ENCODE measurements at regions not wholly inside any gene's neighbourhood (a gene's known extent, or its start where the extent isn't known, plus 50 kb on each side); places are given as distances from the start of the nearest gene placed in this dataset.

DNA sequence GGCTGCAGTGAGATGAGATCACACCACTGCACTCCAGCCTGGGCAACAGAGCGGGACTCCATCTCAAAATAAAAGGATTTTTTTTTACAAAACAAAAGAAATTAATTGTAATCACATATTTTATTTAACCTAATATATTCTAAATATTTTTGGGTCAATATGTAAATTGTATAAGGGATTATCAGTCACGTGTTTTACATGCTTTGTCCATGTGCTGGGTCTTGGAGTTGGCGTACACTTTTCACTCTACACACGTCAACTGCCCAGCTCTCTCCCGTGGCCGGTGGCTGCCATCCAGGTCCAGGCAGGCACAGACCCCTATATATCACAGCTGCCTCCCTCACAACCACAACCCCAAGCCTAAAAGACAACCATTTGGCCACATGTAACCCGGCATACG lies 68.1 kb downstream of the RBFOX3 start:
- H3K27ac ChIP-seq, result no peak overlapping the region
- H3K27me3 ChIP-seq, result peaks cover 0 to 66% of the 10 kb centered on the region in 2 donors
- H3K4me3 ChIP-seq, result no peak overlapping the region

DNA sequence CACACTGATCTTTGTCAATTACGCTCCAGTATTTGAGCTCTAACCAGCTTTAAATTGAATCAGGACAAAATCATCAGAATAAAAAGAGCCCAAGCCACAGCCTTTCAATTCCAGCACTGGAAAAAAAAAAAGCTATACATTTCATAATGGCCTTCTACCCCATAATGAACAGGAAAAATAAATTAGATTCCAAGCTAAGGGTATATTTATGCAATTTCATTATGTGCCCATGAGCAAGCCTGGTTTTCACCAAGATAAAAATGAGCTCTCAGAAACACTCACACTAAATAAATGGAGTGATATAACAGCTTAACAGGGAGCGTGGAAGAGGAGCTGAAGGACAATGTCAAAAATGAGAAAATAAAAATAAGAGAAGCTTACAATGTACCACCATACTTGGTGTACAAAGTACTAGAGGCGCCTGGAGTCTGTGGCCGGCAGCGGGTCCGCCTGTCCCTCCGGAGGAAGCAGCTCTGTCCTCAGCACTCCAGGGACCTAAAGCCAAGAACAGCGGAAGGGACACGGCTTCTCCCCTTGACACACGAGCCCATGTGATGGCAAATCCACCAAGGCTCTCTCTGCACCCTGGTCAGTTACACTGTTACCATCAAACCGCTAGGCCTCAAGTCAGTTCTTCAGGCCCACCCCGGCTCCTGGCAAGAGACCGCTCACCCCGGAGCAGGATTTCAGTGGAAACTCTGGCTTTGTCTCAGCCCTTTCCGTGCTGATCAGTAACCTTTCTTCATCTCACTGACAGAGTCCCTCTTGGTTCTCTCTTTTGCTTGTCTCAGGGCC lies 69.6 kb downstream of the RBFOX3 start:
- TF ChIP-seq, protein P1, sequence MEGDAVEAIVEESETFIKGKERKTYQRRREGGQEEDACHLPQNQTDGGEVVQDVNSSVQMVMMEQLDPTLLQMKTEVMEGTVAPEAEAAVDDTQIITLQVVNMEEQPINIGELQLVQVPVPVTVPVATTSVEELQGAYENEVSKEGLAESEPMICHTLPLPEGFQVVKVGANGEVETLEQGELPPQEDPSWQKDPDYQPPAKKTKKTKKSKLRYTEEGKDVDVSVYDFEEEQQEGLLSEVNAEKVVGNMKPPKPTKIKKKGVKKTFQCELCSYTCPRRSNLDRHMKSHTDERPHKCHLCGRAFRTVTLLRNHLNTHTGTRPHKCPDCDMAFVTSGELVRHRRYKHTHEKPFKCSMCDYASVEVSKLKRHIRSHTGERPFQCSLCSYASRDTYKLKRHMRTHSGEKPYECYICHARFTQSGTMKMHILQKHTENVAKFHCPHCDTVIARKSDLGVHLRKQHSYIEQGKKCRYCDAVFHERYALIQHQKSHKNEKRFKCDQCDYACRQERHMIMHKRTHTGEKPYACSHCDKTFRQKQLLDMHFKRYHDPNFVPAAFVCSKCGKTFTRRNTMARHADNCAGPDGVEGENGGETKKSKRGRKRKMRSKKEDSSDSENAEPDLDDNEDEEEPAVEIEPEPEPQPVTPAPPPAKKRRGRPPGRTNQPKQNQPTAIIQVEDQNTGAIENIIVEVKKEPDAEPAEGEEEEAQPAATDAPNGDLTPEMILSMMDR (IDR thresholded peaks at IDR 0.05), result no peak
- Histone ChIP-seq H3K4me3 (no peak overlapping the region), H3K4me1 (no peaks in the 10 kb centered on the region), H3K36me3 (no peaks in the 10 kb centered on the region), H3K27me3 (peaks cover 0 to 64% of the 10 kb centered on the region in 2 donors), H3K9me3 (no peaks in the 10 kb centered on the region), H3K27ac (no peak overlapping the region)
- DNase-seq, result no peak
- intact Hi-C loops (cut with DNase I; ENCODE audit: low total_unique reads), result no loop called here

More for the DNA sequence above, 68.1 kb downstream of the RBFOX3 start:
- Histone ChIP-seq H3K36me3 (no peaks in the 10 kb centered on the region), H3K4me1 (no peaks in the 10 kb centered on the region), H3K9me3 (no peaks in the 10 kb centered on the region)
- no peak for DNase-seq
- TF ChIP-seq, protein P1 (IDR thresholded peaks at IDR 0.05), result no peak
- intact Hi-C loops (cut with DNase I; ENCODE audit: low total_unique reads), result no loop called here

DNA sequence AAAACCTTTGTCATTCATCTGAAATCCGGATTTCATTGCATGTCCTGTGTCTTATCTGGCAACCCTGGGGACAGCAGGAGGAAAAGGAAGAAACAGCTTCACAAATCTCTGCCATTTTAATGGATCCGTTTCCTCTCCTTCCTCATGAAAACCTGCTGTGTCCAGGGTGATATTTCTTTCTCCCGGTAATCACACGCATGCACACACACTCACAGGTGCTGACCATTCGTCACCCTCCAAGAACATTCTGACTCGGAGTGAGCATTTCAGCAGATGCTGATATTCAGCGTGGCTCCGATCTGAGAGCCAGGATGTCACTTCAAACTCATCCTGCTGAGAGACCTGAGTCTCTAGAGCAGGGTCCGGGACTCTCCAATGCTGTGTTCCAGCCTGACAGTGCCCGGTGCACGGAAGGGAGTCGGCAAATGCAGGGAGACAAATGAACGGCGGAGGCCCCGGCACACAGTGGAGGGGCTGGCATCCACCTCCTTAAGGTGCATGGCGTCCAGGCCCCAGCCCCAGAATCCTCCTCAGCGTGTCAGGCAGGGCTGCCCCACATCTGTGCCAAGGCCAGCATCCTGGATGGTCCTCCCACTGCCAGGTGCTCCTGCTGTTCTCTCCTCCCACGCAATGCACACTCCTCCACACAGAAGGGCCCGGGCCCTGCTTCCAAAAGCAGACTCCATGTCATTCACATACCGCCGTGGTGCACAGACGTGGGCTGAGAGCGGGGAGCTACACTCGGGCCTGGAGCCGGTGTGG lies 70.7 kb downstream of the RBFOX3 start:
- Histone ChIP-seq H3K9me3 (no peaks in the 10 kb centered on the region), H3K4me1 (no peaks in the 10 kb centered on the region), H3K4me3 (no peak overlapping the region), H3K36me3 (no peaks in the 10 kb centered on the region), H3K27ac (no peak overlapping the region), H3K27me3 (peaks cover 0 to 61% of the 10 kb centered on the region in 2 donors)
- TF ChIP-seq, protein P1 (IDR thresholded peaks at IDR 0.05), result no peak
- no peak for DNase-seq
- intact Hi-C loops (cut with DNase I; ENCODE audit: low total_unique reads), result no loop called here

DNA sequence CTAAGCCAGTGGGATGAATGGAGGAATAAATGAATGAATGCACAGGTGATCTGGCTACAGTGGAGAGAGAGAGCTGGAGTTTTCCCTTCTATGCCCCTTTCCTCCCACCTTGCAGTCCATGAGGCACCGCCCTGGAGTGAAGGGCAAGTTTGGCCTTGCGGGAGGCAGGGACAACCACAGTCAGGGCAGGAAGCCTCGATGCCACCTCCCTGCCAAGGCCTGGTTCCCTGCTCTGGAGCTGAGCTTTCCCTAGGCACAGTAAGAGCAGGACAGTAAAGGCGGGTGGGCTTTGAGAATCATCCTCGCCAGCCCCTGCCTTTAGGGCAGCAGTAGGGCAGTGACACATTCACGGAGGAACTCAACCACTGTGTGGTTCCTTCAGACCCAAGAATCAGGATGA lies 72.6 kb downstream of the RBFOX3 start:
- DNase-seq, result no peak

DNA sequence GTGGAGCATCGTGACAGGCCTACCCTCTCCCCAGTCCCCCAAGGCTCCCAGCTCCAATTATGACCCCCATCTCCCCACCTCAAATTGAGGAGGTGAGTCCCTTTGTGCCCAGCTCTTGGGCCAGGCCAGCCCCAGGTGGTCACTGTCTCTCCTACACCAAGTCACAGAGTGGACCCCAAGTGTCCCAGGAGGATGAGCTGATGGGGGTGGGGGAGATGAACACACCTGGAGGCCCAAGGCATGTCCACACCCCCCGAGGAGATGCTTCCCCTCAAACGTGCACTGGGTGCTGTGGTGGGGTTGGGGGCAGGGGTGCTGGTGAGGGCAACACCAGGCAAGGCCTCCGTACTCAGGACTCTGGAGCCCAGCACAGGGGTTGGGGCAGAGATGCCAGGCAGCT lies 73.2 kb downstream of the RBFOX3 start:
- H3K27me3 ChIP-seq, result peaks cover 0 to 64% of the 10 kb centered on the region in 2 donors
- H3K9me3 ChIP-seq, result no peaks in the 10 kb centered on the region
- no peaks in the 10 kb centered on the region for H3K36me3 ChIP-seq
- H3K4me1 ChIP-seq, result no peaks in the 10 kb centered on the region
- TF ChIP-seq, protein P1 (IDR thresholded peaks at IDR 0.05), result no peak
- intact Hi-C loops (cut with DNase I; ENCODE audit: low total_unique reads), result no loop called here
- no peak overlapping the region for H3K27ac ChIP-seq
- no peak for DNase-seq
- H3K4me3 ChIP-seq, result no peak overlapping the region

More for the DNA sequence above, 72.6 kb downstream of the RBFOX3 start:
- H3K4me3 ChIP-seq, result no peak overlapping the region
- TF ChIP-seq, protein P1 (IDR thresholded peaks at IDR 0.05), result no peak
- no peaks in the 10 kb centered on the region for H3K36me3 ChIP-seq
- H3K27me3 ChIP-seq, result peaks cover 0 to 64% of the 10 kb centered on the region in 2 donors
- no peak overlapping the region for H3K27ac ChIP-seq
- intact Hi-C loops (cut with DNase I; ENCODE audit: low total_unique reads), result no loop called here
- H3K9me3 ChIP-seq, result no peaks in the 10 kb centered on the region
- no peaks in the 10 kb centered on the region for H3K4me1 ChIP-seq
